ENCODE measurements at regions not wholly inside any gene's neighbourhood (a gene's known extent, or its start where the extent isn't known, plus 50 kb on each side); places are given as distances from the start of the nearest gene placed in this dataset.

GRCh38 chr7:114755856-114756255 is 166.0 kb upstream of the MDFIC start:
- no peak for DNase-seq

GRCh38 chr7:114758661-114759227 is 163.2 kb upstream of the MDFIC start:
- DNase-seq: no peak

DNA sequence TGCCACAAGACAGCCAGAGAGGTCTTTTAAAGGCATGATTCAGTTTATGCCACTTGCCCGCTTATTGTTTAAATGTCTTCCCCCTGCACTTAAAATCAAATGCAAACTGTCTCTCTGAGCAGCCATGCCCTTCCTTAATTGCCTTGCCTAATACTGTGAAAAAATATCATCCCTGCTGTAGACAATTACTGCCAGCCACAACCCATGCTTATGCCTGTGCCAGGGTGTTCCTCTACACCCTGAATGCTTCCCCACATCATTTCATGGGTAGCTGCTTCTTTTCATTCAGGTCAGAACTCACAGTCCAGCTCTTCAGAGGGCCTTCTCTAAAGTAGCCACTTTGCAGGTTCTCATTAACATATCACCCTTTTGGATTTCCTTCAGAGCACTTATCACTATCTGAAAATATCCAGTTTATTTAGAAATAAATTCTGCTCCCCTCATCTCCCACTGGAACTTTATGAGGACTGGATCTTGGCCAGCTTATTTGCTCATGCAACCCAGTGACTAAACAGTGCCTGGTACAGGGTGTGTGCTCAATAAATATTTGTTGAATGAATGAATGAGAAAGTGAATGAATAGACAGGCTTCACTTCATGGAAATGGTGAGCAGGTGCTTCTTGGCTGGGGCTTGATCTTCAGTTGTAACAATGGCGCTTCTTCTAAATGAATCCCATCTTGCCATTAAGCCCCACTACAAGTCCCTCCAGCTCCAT is 162.4 kb upstream of the MDFIC start:
- no peak for DNase-seq

GRCh38 chr7:114760477-114760876 is 161.4 kb upstream of the MDFIC start:
- DNase-seq: no peak

- DNase-seq: no peak
These were observed 159.9 kb upstream of the MDFIC start for GRCh38 chr7:114761973-114762372.

- DNase-seq: no peak
These were observed 156.4 kb upstream of the MDFIC start for GRCh38 chr7:114765331-114766040.

GRCh38 chr7:114766041-114766356 is 155.9 kb upstream of the MDFIC start:
- DNase-seq: no peak

- no peak for DNase-seq
These were observed 144.6 kb upstream of the MDFIC start for GRCh38 chr7:114777288-114777687.

DNA sequence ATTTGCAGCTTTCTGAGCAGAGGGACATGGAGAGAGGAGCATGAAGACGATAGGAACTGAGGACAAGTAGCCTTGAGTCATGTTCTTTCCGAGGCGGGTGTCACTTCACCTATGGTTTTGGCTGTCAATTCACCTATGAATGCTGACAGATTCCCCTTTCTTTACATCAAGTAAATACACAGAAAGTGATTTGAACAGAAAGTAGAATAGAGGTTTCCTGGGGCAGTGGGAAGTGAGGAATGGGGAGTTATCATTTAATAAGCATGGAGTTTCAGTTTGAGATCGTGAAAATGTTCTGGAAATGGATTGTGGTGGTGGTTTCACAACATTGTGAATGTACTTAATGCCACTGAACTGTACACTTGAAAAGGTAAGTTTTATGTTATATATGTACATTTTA is 138.4 kb upstream of the MDFIC start:
- no peak for DNase-seq

GRCh38 chr7:114784177-114784576 is 137.7 kb upstream of the MDFIC start:
- no peak for DNase-seq

GRCh38 chr7:114784746-114785145 is 137.1 kb upstream of the MDFIC start:
- no peak for DNase-seq

DNA sequence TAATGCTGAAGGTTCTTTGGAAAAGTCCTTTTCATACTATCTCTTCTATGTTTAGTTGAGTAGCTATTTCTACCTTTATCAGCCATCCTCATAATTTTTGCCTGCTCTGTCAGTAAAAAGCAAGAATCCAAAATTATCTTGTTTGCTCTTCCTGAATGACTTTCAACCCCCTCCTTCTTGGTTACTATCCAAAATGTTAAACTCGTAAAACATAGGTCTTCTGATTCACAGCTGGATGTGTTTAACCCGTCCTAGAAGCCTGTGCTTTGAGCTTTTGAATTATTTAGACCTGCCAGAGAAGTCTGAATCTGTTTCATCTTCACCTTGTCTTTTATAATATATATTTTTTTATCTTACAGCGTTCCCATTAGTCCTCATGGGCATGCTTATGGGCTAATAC is 136.4 kb upstream of the MDFIC start:
- no peak for DNase-seq

GRCh38 chr7:114786455-114786854 is 135.4 kb upstream of the MDFIC start:
- DNase-seq: no peak

- no peak for DNase-seq
These were observed 134.3 kb upstream of the MDFIC start for GRCh38 chr7:114787556-114787955.

- DNase-seq: no peak
These were observed 133.2 kb upstream of the MDFIC start for GRCh38 chr7:114788706-114789105.

GRCh38 chr7:114789161-114789560 is 132.7 kb upstream of the MDFIC start:
- no peak for DNase-seq

- no peak for DNase-seq
These were observed 132.0 kb upstream of the MDFIC start for GRCh38 chr7:114789871-114790311.

GRCh38 chr7:114790521-114790920 is 131.4 kb upstream of the MDFIC start:
- DNase-seq: no peak

DNA sequence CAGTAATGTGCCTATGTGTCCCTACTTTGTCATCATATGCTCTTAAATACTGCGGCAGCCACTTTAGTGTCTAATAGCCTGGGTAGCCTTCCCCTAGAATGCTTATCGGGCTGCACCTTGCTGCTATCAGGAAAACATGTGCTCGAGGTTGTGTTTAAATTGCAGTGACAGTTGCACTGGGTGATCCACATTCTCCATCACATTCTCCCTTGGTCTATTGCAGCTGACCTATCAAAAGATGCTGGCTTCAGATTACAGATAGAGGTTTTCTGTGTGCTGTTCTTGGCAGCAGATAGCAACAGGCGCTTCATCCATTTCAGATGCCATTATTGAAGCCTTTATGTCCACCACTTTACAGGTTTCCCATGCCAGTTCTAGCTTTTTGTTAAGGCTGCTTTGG is 130.1 kb upstream of the MDFIC start:
- no peak for DNase-seq

- DNase-seq: no peak
These were observed 128.6 kb upstream of the MDFIC start for GRCh38 chr7:114793155-114793845.

DNA sequence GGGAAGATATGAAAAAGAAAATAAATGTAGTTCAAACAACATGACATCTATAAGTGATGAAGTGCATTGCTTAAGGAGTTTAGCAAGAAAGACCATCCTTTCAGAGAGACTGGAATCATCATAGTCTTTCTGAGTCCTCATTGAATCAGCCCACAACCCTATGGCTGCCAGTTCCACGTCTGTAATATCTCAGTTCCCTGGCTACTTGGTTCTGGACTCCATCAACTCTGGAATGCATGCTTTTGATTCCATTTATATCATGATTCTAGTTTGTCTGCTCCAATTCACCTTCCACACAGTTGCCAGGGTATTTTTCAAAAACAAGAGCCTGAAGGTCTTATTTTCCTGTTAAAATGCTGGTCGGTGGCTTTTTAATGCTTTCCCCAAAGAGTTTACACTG is 126.4 kb upstream of the MDFIC start:
- no peak for DNase-seq

DNA sequence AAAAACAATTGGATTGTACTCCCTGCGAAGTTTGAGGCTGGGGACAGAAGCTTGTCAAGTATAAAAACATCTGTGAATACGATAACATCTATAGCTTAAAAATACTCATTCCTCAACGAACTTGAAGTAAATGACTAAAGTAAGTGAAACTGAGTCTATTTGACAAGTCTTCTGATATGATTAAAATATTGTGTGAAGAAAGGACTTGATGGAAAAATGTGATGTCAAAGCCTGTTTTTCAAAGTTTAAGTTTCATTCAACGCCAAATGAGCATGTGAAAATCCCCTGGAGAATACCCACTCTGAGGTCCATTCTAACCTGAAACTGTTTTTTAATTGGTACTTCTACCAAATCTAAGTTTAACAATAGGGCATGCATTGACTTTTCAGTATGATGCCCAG is 122.3 kb upstream of the MDFIC start:
- no peak for DNase-seq

GRCh38 chr7:114802632-114803031 is 119.3 kb upstream of the MDFIC start:
- DNase-seq: no peak
